Endothelial cell of hepatic sinusoid (primary cell): ENCODE measurements at regions not wholly inside any gene's neighbourhood (a gene's known extent, or its start where the extent isn't known, plus 50 kb on each side); places are given as distances from the start of the nearest gene placed in this dataset.

Experiments used
- in situ Hi-C: cut with HindIII; loops from 2 replicates; pipeline ENCODE4 v1.10.0; 2017; ENCODE audit warnings: low sequenced_read_pairs

GRCh38 chr12:87121896-87122295 is 865.7 kb upstream of the MGAT4C start:
- in situ Hi-C loops, result no loop called here

GRCh38 chr12:87120440-87120839 is 864.2 kb upstream of the MGAT4C start:
- in situ Hi-C loops, result no loop called here

DNA sequence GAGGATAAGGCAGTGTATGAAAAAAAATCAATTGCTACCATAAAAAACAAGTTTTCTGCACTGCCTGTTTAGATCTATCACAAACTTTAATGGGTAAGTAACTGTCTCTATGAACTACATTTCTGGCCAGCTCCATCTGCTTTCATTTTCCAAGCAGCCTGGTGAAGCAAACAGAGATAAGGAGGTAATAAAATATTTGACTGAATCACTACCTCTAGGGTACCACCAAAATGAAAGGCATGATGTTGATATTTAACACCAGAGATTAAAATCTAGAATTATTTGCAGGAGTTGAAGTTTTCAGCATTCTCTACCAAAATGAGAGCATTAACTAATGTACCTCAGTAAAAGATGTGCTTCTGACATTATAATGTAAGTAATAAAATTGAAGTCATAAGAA is 863.5 kb upstream of the MGAT4C start:
- in situ Hi-C loops, result no loop called here

- in situ Hi-C loops, result no loop called here
These were observed 861.3 kb upstream of the MGAT4C start for GRCh38 chr12:87117526-87117925.

- in situ Hi-C loops, result no loop called here
These were observed 860.6 kb upstream of the MGAT4C start for GRCh38 chr12:87116780-87117179.

- in situ Hi-C loops, result no loop called here
These were observed 856.6 kb upstream of the MGAT4C start for GRCh38 chr12:87112571-87113345.

GRCh38 chr12:87107766-87108165 is 851.6 kb upstream of the MGAT4C start:
- in situ Hi-C loops, result no loop called here

GRCh38 chr12:87107270-87107669 is 851.1 kb upstream of the MGAT4C start:
- in situ Hi-C loops, result no loop called here

- in situ Hi-C loops, result no loop called here
These were observed 839.9 kb upstream of the MGAT4C start for GRCh38 chr12:87096082-87096585.

GRCh38 chr12:87094356-87094755 is 838.2 kb upstream of the MGAT4C start:
- in situ Hi-C loops, result no loop called here

- in situ Hi-C loops, result no loop called here
These were observed 836.2 kb upstream of the MGAT4C start for GRCh38 chr12:87092421-87092820.

GRCh38 chr12:87086118-87086891 is 830.1 kb upstream of the MGAT4C start:
- in situ Hi-C loops, result no loop called here

GRCh38 chr12:87085286-87085685 is 829.1 kb upstream of the MGAT4C start:
- in situ Hi-C loops, result no loop called here

DNA sequence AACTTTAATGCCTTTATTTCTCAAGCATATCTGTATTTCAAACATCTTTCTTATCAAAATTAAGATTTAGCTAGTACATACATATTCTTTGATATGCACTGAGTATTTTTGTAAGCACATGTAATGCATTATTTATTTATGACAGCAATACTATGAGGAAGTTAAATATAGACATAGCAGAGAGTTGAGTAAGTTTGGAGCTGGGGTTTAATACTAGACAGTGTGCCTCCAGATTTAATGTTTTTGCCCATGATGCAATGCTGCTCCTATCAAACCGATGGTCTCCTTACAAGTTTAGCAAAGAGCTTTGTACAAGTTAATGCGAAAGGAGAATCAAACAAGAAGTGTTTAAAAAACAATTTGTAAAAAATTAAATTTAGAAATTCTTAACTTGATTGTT is 826.6 kb upstream of the MGAT4C start:
- in situ Hi-C loops, result no loop called here

DNA sequence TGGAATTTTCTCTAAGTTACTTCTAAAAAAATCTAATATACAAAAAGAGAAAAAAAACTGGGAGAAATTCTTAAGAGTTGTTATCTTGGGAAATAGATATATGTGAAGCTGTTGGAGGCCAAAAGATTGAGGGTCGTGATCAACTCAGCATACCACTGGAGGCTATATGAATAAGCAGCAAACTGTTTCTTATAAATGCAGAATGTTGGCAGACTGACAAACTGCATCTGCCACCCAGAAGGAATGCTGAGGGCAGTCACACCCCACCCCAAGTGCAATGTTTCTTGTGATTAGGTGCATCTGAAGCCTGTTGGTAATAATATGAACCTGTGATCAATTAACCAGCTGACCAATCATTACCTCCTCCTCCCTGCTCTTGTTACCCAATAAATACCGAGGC is 818.6 kb upstream of the MGAT4C start:
- in situ Hi-C loops, result no loop called here

GRCh38 chr12:87066326-87066725 is 810.1 kb upstream of the MGAT4C start:
- in situ Hi-C loops, result no loop called here

DNA sequence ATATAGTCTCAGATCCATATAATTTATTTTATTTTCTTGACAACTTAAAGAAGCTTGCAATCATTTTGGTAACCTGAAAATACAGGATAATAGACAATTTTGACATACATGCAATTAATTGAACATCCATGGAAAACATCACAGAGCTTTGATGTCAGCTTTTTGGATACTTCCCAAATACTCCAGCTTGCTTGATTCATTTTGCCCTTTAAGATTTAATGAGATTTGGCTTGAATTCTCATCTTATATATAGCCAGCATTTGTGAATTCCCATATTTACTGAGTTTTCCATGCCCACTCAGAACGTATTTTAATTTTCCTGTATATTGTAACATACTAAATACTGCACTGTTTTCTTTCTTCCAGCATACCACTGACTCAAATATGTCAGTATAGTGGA is 803.0 kb upstream of the MGAT4C start:
- in situ Hi-C loops, result no loop called here

- in situ Hi-C loops, result no loop called here
These were observed 798.0 kb upstream of the MGAT4C start for GRCh38 chr12:87054226-87054625.

DNA sequence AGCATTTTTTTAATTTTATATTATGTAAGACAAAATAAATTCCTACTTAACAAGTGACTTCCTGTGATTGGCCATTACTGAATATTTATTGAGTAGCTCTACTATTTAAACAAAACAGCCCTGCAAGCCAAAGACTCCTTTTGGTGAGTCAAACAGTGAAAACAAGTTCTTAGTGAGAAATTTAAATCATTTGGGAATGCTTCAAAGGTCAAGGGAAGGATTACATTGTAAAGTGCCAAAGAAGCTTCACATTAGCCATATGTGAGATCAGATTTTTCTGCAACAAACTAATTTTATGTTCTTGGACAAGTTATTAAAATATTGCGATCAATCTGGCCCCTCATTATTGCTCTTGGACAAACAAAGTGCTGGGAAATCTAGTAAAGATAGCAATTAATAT is 795.4 kb upstream of the MGAT4C start:
- in situ Hi-C loops, result no loop called here

DNA sequence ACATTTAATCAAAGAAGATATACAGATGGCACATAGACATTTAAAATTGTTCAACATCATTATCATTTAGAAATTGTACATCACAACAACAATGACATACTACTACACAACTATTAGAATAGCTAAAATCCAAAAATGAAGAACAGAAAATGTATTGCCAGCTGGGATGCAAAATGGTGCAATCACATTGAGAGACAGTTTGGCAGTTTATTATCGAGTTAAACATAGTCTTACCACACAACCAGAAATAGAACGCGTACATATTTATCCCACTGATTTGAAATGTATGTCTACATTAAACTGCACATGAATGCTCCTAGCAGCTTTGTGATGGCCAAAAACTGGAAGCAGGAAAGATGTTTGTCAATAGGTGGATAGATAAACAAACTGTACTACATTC is 791.5 kb upstream of the MGAT4C start:
- in situ Hi-C loops, result no loop called here

DNA sequence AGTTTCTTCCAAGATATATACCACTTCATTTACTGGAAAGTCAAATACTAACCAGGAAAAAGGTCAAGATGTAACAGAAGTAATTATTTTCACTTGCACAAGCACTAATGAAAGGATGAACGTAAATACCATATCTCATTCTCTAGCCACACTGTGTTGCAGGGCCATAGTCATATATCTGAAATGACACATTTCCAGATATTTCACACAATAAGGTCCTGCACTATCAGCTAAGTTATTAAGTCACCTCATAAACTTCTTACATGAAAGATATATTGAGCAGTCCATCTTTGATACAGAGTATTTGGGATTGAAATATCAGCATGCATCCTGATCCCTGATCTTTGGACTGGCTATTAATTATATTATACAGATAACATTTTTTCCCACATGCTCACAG is 783.3 kb upstream of the MGAT4C start:
- in situ Hi-C loops, result no loop called here

DNA sequence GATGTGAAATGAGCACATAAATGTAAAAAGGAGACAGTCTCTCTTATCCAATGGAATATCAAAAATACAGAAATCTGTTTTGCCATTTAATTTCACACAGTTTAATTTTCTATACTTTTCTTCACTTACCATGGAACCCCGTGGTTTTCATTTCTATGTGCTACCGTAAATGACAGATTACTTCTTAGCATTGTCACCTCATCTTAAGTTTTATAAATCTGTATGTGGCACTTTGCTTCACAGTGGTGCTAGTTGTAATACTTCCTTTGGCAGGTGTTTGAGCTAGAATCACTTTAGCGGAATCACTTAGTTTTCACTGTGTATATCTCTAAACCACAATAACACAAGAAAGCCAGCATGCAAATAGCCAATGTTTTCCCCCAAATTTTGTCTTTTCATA is 781.9 kb upstream of the MGAT4C start:
- in situ Hi-C loops, result no loop called here
